ENCODE measurements at regions not wholly inside any gene's neighbourhood (a gene's known extent, or its start where the extent isn't known, plus 50 kb on each side); places are given as distances from the start of the nearest gene placed in this dataset.
A peak's percentile ranks its signal among the peaks of the same experiment; 100 is the strongest.

DNA sequence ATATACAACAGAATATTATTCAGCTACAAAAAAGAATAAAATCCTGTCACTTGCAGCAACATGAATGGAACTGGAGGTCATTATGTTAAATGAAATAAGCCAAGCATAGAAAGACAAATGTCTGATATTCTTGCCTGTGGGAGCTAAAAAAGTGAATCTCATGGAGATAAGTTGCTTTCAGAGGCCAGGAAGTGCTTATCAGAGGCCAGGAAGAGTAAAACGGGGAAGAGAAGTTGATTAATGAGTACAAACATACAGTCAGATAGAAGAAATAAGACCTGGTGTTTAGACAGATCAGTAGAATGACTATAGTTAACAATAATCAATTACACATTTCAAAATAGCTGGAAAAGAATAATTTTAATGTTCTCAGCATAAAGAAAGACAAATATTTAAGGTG is 54.4 kb upstream of the CPHXL start:
- TF ChIP-seq, protein P1, sequence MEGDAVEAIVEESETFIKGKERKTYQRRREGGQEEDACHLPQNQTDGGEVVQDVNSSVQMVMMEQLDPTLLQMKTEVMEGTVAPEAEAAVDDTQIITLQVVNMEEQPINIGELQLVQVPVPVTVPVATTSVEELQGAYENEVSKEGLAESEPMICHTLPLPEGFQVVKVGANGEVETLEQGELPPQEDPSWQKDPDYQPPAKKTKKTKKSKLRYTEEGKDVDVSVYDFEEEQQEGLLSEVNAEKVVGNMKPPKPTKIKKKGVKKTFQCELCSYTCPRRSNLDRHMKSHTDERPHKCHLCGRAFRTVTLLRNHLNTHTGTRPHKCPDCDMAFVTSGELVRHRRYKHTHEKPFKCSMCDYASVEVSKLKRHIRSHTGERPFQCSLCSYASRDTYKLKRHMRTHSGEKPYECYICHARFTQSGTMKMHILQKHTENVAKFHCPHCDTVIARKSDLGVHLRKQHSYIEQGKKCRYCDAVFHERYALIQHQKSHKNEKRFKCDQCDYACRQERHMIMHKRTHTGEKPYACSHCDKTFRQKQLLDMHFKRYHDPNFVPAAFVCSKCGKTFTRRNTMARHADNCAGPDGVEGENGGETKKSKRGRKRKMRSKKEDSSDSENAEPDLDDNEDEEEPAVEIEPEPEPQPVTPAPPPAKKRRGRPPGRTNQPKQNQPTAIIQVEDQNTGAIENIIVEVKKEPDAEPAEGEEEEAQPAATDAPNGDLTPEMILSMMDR (IDR thresholded peaks at IDR 0.05; ENCODE audit: low read depth, low read length, missing control alignments): no peak
- no peak for DNase-seq (ENCODE audit: low read depth)
- no peak overlapping the region for H3K4me3 ChIP-seq (ENCODE audit: low read depth, low read length)

DNA sequence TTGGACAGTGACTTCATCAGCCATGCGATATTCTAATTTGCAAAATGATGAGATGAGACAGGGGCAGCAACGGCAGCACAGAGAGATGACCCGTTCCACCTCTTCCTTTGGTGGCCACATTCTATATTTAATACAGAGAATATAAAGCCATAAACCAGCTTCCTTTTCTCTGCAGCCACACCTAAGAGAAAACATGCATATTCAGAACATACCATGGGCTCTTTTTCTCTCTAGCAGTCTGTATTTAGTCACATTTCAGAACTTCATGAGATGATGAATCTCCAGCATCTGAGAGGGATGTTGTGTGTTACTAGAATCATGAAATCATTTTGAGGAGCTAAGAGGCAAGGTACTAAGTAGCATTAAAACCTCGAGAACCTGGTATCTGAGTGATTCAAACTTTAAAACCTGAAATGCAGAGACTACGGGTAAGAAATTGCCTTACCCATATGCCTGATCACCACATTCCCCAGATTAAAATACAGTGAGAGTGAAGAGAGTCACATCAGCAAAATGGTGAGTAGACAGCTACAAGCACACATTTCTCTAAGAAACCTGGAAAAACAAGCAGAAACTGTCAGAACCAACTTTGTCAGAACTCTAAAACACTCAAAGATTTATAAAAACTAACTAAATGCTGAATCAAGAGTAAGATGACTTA is 55.5 kb upstream of the CPHXL start:
- no peak for DNase-seq (ENCODE audit: low read depth)
- TF ChIP-seq, protein P1 (IDR thresholded peaks at IDR 0.05; ENCODE audit: low read depth, low read length, missing control alignments): no peak
- no peak overlapping the region for H3K4me3 ChIP-seq (ENCODE audit: low read depth, low read length)

DNA sequence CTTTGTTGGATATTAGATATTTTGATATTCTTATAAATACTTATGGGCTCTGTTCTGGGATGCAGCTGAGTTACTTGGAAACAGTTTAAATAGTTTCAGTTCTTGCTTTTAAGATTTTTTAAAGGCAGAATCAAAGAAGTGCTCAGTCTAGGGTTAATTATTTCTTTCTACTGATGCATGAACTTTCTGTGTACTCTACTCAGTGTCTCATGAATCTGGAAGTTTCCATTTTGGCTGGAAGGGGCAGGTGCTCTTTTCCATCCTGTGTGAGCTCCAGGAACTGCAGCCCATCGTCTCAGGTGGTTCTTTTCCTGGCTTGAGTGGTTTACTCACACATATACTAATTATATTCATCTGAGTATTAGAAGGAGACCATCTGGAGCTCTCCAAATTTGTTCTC is 61.1 kb upstream of the CPHXL start:
- no peak overlapping the region for H3K4me3 ChIP-seq (ENCODE audit: low read depth, low read length)
- TF ChIP-seq, protein P1 (IDR thresholded peaks at IDR 0.05; ENCODE audit: low read depth, low read length, missing control alignments): no peak
- no peak for DNase-seq (ENCODE audit: low read depth)

DNA sequence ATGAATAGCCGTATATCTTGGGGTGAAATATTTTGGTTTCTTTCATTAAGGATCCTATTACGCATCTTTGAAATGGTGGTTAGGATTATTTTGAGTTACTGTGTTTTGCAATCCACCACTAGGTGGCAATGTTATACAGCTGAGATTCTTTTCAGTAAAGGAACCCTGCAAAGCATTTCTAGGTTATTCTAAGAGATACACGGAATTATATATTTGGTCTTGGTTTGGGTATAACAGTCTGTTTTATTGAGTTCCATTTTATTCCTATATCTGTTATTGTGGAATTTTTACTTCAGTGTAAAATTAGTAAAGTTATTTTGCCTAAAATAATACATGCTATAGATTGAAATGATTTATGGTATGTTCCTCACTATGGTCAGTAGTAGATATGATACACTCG is 62.9 kb upstream of the CPHXL start:
- TF ChIP-seq, protein P1 (IDR thresholded peaks at IDR 0.05; ENCODE audit: low read depth, low read length, missing control alignments): peak; percentile 63
- peak; percentile 16 for DNase-seq (ENCODE audit: low read depth)
- H3K4me3 ChIP-seq (ENCODE audit: low read depth, low read length): no peak overlapping the region

DNA sequence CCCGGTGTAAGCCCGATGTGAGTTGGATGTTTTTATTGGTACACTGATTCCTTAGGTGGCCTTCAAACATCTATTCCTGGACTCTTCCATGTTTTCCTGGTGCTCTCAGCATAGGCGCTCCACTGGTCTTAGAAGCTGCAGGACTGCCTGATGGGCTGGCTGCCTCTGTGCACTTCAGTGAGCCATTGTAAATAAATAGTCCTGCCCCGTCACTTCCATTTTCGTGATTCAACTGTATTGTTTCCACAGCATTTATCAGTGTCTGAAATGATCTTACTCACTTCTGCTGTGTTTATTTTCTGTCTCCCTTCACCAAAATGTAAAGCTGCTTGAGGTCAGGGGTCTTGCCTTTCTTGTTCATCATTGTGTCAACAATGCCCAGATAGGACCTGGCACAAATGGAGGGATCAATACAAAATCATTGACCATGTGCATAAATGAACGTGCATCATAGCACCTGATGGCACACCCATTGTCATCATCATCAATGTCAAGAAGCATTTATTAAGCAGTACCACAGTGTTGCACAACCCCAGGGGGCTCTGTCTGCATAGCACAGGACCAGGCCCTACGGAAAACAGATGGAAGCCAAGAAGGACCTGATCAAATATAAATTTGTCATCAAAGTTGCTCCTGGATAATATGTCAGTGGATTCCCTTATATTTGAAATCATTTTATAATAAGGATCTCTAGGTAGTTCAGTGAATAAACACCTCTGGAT is 66.6 kb upstream of the CPHXL start:
- no peak overlapping the region for H3K4me3 ChIP-seq (ENCODE audit: low read depth, low read length)
- TF ChIP-seq, protein P1 (IDR thresholded peaks at IDR 0.05; ENCODE audit: low read depth, low read length, missing control alignments): no peak
- no peak for DNase-seq (ENCODE audit: low read depth)

DNA sequence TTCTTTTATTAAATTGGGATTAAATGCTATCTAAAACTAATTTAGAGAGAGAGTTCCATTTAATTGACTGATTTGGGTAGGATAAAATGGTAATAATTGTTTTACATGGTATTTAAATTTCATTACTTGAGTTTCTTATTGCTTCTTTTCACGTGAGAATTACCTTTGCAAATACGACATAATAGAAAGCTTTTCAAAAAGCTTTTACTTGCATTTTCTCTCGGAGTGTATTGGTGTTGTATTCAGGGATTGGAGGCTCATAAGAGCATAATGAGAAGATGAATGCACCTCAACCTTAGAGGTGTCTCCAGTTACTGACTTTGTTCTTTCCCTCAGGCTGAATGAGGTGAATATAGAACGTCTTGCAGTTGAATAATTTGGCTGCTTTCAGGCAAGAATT is 67.4 kb upstream of the CPHXL start:
- TF ChIP-seq, protein P1 (IDR thresholded peaks at IDR 0.05; ENCODE audit: low read depth, low read length, missing control alignments): no peak
- H3K4me3 ChIP-seq (ENCODE audit: low read depth, low read length): no peak overlapping the region
- DNase-seq (ENCODE audit: low read depth): no peak

DNA sequence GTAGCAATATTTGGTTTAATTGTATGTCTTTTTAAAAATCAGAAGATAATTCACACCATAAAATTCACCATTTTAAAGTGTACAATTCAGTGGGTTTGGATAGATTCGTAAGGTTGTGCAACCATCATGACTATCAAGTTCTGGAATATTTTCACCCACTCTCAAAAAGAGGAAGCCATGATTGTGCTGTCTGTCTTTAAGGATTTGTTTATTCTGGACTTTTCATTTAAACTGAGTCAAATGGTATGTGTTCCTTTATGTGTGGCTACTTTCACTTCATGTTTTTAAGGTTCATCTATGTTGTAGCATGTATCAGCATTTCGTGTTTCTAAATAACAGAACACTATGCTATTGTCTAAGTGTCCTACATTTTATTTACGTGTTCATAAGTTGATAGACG is 68.1 kb upstream of the CPHXL start:
- no peak for DNase-seq (ENCODE audit: low read depth)
- no peak overlapping the region for H3K4me3 ChIP-seq (ENCODE audit: low read depth, low read length)
- TF ChIP-seq, protein P1 (IDR thresholded peaks at IDR 0.05; ENCODE audit: low read depth, low read length, missing control alignments): no peak

Data from GM12864 (cell line).